ENCODE measurements at regions not wholly inside any gene's neighbourhood (a gene's known extent, or its start where the extent isn't known, plus 50 kb on each side); places are given as distances from the start of the nearest gene placed in this dataset.

DNA sequence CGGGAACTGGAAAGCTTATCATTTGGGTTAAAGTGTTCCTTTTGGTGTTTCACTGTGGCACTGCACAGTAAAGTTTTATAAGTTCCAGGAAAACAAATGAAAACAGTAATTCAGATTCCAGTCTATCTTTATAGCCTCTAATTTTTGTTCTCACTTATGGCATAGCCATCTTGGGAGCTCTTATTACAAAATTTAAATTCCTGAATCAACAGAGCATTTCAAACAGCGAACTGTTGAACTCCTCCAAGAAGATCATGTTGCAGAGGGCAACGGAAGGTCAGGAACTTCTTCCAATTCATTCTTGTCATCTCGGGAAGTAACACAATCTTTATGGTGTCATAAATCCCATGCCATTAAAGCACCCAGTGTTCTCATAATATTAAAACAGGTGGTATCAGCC, 229.1 kb downstream of the KCNC2 start:
- no peak for FAIRE-seq

DNA sequence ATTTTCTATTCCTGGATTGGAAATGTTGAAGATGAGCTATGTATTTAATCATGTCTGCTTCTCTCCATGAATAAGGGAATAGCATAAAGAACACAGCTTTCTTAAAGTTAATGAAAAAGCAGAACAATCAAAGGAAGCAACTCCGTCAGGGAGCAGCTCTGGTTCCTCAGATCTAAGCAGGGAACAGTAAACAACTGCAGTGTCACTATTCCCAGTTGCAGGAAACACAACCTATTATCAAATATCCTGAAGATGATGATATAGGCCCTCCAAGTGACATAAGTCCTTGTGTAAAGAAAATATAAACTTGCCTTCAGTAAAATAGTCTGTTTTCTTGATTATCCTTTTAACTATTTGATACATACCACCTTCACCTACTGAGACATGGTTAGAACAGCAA, 228.1 kb downstream of the KCNC2 start:
- DNase-seq (ENCODE audit: insufficient read length, low spot score), result no peak
- FAIRE-seq, result no peak

More for the DNA sequence above, 229.1 kb downstream of the KCNC2 start:
- no peak for DNase-seq (ENCODE audit: insufficient read length, low spot score)

DNA sequence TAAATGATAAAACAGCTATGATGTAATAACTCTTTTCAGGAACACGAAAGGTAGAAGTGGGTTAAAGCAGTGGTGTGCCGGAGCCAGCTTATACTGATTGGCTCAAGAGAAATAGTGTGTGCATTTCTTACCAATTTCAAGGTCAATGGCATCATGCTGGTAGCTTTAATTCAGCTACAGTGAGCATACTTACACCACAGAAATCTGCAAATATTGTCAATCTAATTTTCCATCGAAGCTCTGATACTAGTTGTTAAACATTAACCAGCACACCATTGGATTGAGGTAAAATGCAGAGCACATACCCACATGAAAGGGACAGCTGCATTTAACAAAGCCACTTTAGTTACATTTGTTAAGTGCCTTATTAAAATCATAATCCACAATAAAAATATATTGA, 225.7 kb downstream of the KCNC2 start:
- no peak for FAIRE-seq

DNA sequence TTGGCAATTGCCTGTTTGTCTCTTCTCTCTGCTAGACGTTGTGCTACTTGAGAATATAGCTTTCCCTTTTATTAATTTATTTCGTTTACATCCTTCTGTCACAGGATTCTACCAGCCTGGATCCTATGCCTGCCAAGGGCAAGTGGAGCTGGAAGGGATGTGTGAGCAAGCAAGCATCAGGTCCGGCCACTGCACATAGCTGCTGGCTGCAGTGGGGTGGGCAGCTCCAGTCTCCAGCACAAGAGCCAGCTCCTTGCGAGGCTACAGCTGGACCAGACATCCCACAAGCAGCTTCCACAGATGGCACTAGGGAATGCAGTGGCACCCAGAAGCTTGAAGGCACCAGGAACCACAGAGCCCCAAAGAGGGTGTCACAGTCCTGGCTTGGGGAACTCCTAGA, 225.0 kb downstream of the KCNC2 start:
- DNase-seq (ENCODE audit: insufficient read length, low spot score), result no peak

More for the DNA sequence above, 225.7 kb downstream of the KCNC2 start:
- DNase-seq (ENCODE audit: insufficient read length, low spot score), result no peak

DNA sequence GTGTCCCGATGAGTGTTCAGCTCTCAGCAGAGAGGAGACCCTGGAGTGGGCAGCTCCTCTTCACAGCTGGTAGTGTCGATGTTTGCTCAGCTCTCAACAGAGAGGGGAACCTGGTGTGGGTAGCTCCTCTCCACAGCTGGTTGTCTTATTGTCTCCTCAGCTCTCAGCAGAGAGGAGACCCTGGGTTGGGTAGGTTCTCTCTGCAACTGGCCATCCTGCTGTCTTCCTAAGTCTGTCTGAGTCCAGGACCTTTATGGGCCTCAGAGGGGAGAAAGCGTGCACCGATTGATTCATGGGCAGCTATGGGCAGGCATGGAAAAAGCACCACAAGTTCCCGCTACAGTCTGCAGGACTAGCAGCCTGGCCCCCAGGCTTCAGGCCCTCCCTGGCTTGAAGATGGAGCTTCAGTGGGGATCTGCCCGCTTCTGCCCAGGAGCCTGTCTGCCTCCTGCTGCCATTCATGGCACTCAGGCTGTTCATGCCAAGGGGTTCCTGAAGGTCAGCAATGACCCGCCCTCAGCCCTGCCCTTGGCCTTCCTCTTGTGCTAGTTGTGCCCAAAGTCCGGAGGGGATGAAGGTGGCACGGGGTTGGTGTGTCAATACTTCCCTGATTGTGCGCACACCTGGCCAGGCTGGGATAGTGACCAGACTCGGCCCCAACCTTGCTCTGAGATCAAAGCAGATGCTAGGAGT, 224.2 kb downstream of the KCNC2 start:
- FAIRE-seq (no peak), DNase-seq (ENCODE audit: insufficient read length, low spot score) (no peak)

More for the DNA sequence above, 225.0 kb downstream of the KCNC2 start:
- FAIRE-seq, result no peak

DNA sequence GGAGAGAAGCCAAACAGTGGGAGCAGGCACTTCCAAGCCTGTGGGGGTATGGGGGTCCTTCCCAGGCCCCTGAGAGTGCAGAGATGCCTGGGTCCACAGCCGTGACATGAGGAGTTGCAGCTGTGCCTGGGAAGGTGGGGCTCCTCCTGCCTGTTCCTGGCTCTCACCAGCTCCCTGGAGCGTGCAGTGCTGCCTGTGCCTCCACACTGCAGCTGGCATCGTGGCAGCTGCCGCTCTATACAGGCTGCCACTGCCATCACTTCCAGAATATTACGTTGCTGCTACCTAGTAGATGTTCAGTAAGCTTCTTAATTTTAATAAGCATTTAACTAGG, 223.7 kb downstream of the KCNC2 start:
- DNase-seq (ENCODE audit: insufficient read length, low spot score) (no peak), FAIRE-seq (no peak)

DNA sequence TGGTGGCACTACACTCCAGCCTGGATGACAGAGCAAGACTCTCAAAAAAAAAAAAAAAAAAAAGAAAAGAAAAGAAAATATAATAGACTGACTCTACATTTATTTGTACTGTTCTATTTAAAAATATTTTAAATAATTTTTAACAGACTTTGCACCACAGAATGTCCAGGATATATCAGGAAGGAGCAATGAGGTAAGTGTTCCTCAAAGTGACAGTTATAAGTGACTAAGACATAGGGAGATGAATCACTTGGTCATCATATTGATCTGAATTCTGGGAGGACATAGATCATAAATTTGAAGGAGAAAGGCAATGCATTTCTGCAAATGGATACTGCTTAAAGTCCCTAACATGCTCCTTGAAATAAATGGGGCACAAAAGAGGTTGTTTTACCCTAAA, 221.5 kb downstream of the KCNC2 start:
- DNase-seq (ENCODE audit: insufficient read length, low spot score) (no peak), FAIRE-seq (no peak)

Measured in GM19239 (cell line).